CD14-positive monocyte (primary cell): ENCODE measurements at regions not wholly inside any gene's neighbourhood (a gene's known extent, or its start where the extent isn't known, plus 50 kb on each side); places are given as distances from the start of the nearest gene placed in this dataset.
A peak's percentile ranks its signal among the peaks of the same experiment; 100 is the strongest.

ENCODE experiments used
- DNase-seq, 3 donors: peaks; one replicate each; pipeline ENCODE4 v3.0.0-alpha.2; 2011 to 2022
- H2AFZ ChIP-seq: 2 replicates; pipeline ENCODE4 v1.6.0; 2012; ENCODE audit warnings: mild to moderate bottlenecking, low read depth, low read length, inconsistent platforms; ENCODE audit not compliant: insufficient read depth, poor library complexity, severe bottlenecking
- H3K27ac ChIP-seq, 2 donors: 1 replicate in 1 of 2; 2 replicates in 1 of 2; pipeline ENCODE4 v1.5.1; 2012 to 2013; ENCODE audit warnings: low read length in 2 of 2, control low read depth in 1 of 2, inconsistent platforms in 1 of 2, low read depth in 1 of 2, mild to moderate bottlenecking in 1 of 2
- H3K27me3 ChIP-seq, 2 donors: one replicate each; pipeline versions ENCODE4 v1.6.0 to v1.6.1; 2011 to 2013; ENCODE audit warnings: low read length in 2 of 2; ENCODE audit not compliant: control insufficient read depth in 2 of 2, insufficient read depth in 2 of 2
- H3K36me3 ChIP-seq, 2 donors: replicated peaks in 1 of 2; 1 replicate in 1 of 2; 2 replicates in 1 of 2; pipeline versions ENCODE4 v1.5.1 to v1.6.1; 2012 to 2013; ENCODE audit warnings: low read length in 2 of 2, control low read depth in 1 of 2, inconsistent platforms in 1 of 2, mild to moderate bottlenecking in 1 of 2; ENCODE audit not compliant: insufficient read depth in 2 of 2, control insufficient read depth in 1 of 2
- H3K4me1 ChIP-seq, 2 donors: 1 replicate in 1 of 2; 2 replicates in 1 of 2; pipeline versions ENCODE4 v1.5.1 to v1.6.1; 2012 to 2013; ENCODE audit warnings: low read length in 2 of 2, control low read depth in 1 of 2, inconsistent platforms in 1 of 2, mild to moderate bottlenecking in 1 of 2, moderate library complexity in 1 of 2; ENCODE audit not compliant: insufficient read depth in 2 of 2, control insufficient read depth in 1 of 2
- H3K4me2 ChIP-seq: replicated peaks from 2 replicates; pipeline ENCODE3; 2012; ENCODE audit warnings: low read length, moderate library complexity, mild to moderate bottlenecking; ENCODE audit not compliant: poor library complexity, severe bottlenecking; ENCODE audit errors: extremely low read depth
- H3K4me3 ChIP-seq, 3 experiments: fragments of 200-600 bp in 1 of 3; sonication (generic) in 1 of 3; replicated peaks in 1 of 3; 1 replicate in 2 of 3; 2 replicates in 1 of 3; pipeline ENCODE4 v1.5.1; 2011 to 2013; ENCODE audit warnings: low read length in 3 of 3, mild to moderate bottlenecking in 3 of 3, control low read depth in 2 of 3, low read depth in 2 of 3, inconsistent platforms in 1 of 3, moderate library complexity in 1 of 3
- H3K79me2 ChIP-seq: 2 replicates; pipeline ENCODE4 v1.6.0; 2012; ENCODE audit warnings: mild to moderate bottlenecking, control low read depth, inconsistent platforms, low read length, moderate library complexity; ENCODE audit not compliant: insufficient read depth
- H3K9ac ChIP-seq: 2 replicates; pipeline ENCODE4 v1.6.0; 2017; ENCODE audit warnings: low read length, mild to moderate bottlenecking; ENCODE audit not compliant: insufficient read depth, poor library complexity, severe bottlenecking
- H3K9me3 ChIP-seq, 2 donors: replicated peaks in 1 of 2; 1 replicate in 1 of 2; 2 replicates in 1 of 2; pipeline versions ENCODE4 v1.5.1 to v1.6.1; 2012 to 2013; ENCODE audit warnings: low read length in 2 of 2, control low read depth in 1 of 2; ENCODE audit not compliant: control insufficient read depth in 1 of 2, insufficient read depth in 1 of 2
- H4K20me1 ChIP-seq: 2 replicates; pipeline ENCODE4 v1.6.0; 2012; ENCODE audit warnings: mild to moderate bottlenecking, low read length, control low read depth, moderate library complexity; ENCODE audit not compliant: insufficient read depth
- H3K27ac Mint-ChIP-seq, 7 donors: one replicate each; pipeline ENCODE4 v1.8.0; 2020; ENCODE audit warnings: mild to moderate bottlenecking in 7 of 7, mixed read lengths in 7 of 7, moderate library complexity in 6 of 7, inconsistent platforms in 2 of 7
- H3K27me3 Mint-ChIP-seq, 3 donors: one replicate each; pipeline ENCODE4 v1.8.0; 2021 to 2022; ENCODE audit warnings: low read depth in 3 of 3, mild to moderate bottlenecking in 3 of 3, mixed read lengths in 3 of 3, moderate library complexity in 3 of 3, inconsistent platforms in 1 of 3
- H3K36me3 Mint-ChIP-seq, 2 donors: one replicate each; pipeline ENCODE4 v1.8.0; 2020; ENCODE audit warnings: mixed read lengths in 2 of 2, inconsistent platforms in 1 of 2, mild to moderate bottlenecking in 1 of 2
- H3K4me1 Mint-ChIP-seq: one replicate; pipeline ENCODE4 v1.8.0; 2020; ENCODE audit warnings: mild to moderate bottlenecking, mixed read lengths
- H3K4me3 Mint-ChIP-seq, 2 donors: one replicate each; pipeline ENCODE4 v1.8.0; 2020; ENCODE audit warnings: mild to moderate bottlenecking in 2 of 2, mixed read lengths in 2 of 2, moderate library complexity in 1 of 2
- H3K9me3 Mint-ChIP-seq, 7 donors: one replicate each; pipeline ENCODE4 v1.8.0; 2020 to 2022; ENCODE audit warnings: mixed read lengths in 7 of 7, mild to moderate bottlenecking in 6 of 7, moderate library complexity in 6 of 7, inconsistent platforms in 2 of 7
- WGBS: methylation state at CpG from one replicate; pipeline ENCODE4 v1.1.5; 2013; ENCODE audit warnings: missing lambda C conversion rate; ENCODE audit not compliant: insufficient coverage; 5-methylcytosine and 5-hydroxymethylcytosine counted together
- intact Hi-C, 2 donors: fragments of 100-400 bp; cut with micrococcal nuclease; formaldehyde crosslinking; loops; one replicate each; pipeline versions ENCODE4 v1.15.0 to v1.15.1; 2023
- TF ChIP-seq, protein P1 (sequence below): fragments of 200-600 bp; IDR thresholded peaks from one replicate; pipeline ENCODE4 v1.8.0; 2022; ENCODE audit warnings: antibody characterized with exemption, mild to moderate bottlenecking

- peaks cover 0 to 4% of the 10 kb centered on the region in 2 donors for H3K9me3 ChIP-seq
- no peaks in the 10 kb centered on the region for H3K36me3 ChIP-seq
- intact Hi-C loops: no loop called here
- no peaks in the 10 kb centered on the region for H3K36me3 Mint-ChIP-seq
- no peaks in the 10 kb centered on the region for H3K4me1 ChIP-seq
- no peak overlapping the region for H3K4me3 Mint-ChIP-seq
- TF ChIP-seq, protein P1, sequence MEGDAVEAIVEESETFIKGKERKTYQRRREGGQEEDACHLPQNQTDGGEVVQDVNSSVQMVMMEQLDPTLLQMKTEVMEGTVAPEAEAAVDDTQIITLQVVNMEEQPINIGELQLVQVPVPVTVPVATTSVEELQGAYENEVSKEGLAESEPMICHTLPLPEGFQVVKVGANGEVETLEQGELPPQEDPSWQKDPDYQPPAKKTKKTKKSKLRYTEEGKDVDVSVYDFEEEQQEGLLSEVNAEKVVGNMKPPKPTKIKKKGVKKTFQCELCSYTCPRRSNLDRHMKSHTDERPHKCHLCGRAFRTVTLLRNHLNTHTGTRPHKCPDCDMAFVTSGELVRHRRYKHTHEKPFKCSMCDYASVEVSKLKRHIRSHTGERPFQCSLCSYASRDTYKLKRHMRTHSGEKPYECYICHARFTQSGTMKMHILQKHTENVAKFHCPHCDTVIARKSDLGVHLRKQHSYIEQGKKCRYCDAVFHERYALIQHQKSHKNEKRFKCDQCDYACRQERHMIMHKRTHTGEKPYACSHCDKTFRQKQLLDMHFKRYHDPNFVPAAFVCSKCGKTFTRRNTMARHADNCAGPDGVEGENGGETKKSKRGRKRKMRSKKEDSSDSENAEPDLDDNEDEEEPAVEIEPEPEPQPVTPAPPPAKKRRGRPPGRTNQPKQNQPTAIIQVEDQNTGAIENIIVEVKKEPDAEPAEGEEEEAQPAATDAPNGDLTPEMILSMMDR: no peak
- no peak overlapping the region for H3K4me3 ChIP-seq
- no peaks in the 10 kb centered on the region for H3K27me3 ChIP-seq
- no peak overlapping the region for H3K9ac ChIP-seq
- no peaks in the 10 kb centered on the region for H4K20me1 ChIP-seq
- no peak overlapping the region for H3K4me2 ChIP-seq
- DNase-seq: no peak
- H3K9me3 Mint-ChIP-seq: peaks cover 0 to 13% (median 7%) of the 10 kb centered on the region in 7 donors
- no peaks in the 10 kb centered on the region for H3K4me1 Mint-ChIP-seq
- 75% methylated on average over 3 of the region's 6 CpGs for WGBS
- H3K79me2 ChIP-seq: no peaks in the 10 kb centered on the region
- peak overlapping the region in 1 of 7 donors; percentile 61 for H3K27ac Mint-ChIP-seq
- no peak overlapping the region for H3K27ac ChIP-seq
- no peak overlapping the region for H2AFZ ChIP-seq
- H3K27me3 Mint-ChIP-seq: peaks cover 0 to 2% (median 0%) of the 10 kb centered on the region in 3 donors
These were observed 310.5 kb downstream of the RAPGEF2 start for GRCh38 chr4:159413306-159413943.

GRCh38 chr4:159414305-159414704, 311.4 kb downstream of the RAPGEF2 start:
- no peaks in the 10 kb centered on the region for H3K36me3 Mint-ChIP-seq
- TF ChIP-seq, protein P1: no peak

More at GRCh38 chr4:159414305-159414704, 311.4 kb downstream of the RAPGEF2 start:
- no CpG with 5 or more reads among the region's 4 CpGs for WGBS
- Mint-ChIP-seq H3K9me3 (peaks cover 0 to 16% (median 7%) of the 10 kb centered on the region in 7 donors), H3K4me3 (no peak overlapping the region), H3K4me1 (no peaks in the 10 kb centered on the region), H3K27ac (no peak overlapping the region), H3K27me3 (peaks cover 0 to 2% (median 0%) of the 10 kb centered on the region in 3 donors)
- Histone ChIP-seq H3K9me3 (peaks cover 0 to 6% of the 10 kb centered on the region in 2 donors), H3K4me1 (no peaks in the 10 kb centered on the region), H3K27me3 (no peaks in the 10 kb centered on the region), H3K4me3 (no peak overlapping the region), H2AFZ (no peak overlapping the region), H3K9ac (no peak overlapping the region), H3K79me2 (no peaks in the 10 kb centered on the region), H3K36me3 (no peaks in the 10 kb centered on the region), H3K4me2 (no peak overlapping the region), H4K20me1 (no peaks in the 10 kb centered on the region), H3K27ac (no peak overlapping the region)
- intact Hi-C loops: no loop called here
- DNase-seq: no peak
